Sigmoid colon (tissue), 4 donors: ENCODE measurements at regions not wholly inside any gene's neighbourhood (a gene's known extent, or its start where the extent isn't known, plus 50 kb on each side); places are given as distances from the start of the nearest gene placed in this dataset.

ENCODE experiments used
- EP300 ChIP-seq, 4 donors: sonication (generic); formaldehyde crosslinking; IDR thresholded peaks; one replicate each; pipeline ENCODE4 v1.6.1; 2017; ENCODE audit warnings: antibody characterized with exemption in 4 of 4
- POLR2A ChIP-seq, 2 donors: fragments of 450-650 bp; IDR thresholded peaks; one replicate each; pipeline ENCODE4 v1.6.1; 2016; ENCODE audit warnings: antibody characterized with exemption in 2 of 2, mild to moderate bottlenecking in 2 of 2, moderate library complexity in 2 of 2
- POLR2AphosphoS5 ChIP-seq, 4 donors: sonication (generic); formaldehyde crosslinking; IDR thresholded peaks; one replicate each; pipeline ENCODE4 v1.6.1; 2017; ENCODE audit warnings: antibody characterized with exemption in 4 of 4
- TF ChIP-seq, protein P1 (sequence below), 4 experiments: fragments of 450-650 bp in 3 of 4; fragments of 200-600 bp in 1 of 4; IDR thresholded peaks; one replicate each; pipeline ENCODE4 v1.5.1; 2016 to 2019; ENCODE audit warnings: antibody characterized with exemption in 4 of 4, mild to moderate bottlenecking in 3 of 4, moderate library complexity in 2 of 4

GRCh38 chr6:1224514-1224913 is 87.4 kb upstream of the FOXQ1 start:
- TF ChIP-seq, protein P1, sequence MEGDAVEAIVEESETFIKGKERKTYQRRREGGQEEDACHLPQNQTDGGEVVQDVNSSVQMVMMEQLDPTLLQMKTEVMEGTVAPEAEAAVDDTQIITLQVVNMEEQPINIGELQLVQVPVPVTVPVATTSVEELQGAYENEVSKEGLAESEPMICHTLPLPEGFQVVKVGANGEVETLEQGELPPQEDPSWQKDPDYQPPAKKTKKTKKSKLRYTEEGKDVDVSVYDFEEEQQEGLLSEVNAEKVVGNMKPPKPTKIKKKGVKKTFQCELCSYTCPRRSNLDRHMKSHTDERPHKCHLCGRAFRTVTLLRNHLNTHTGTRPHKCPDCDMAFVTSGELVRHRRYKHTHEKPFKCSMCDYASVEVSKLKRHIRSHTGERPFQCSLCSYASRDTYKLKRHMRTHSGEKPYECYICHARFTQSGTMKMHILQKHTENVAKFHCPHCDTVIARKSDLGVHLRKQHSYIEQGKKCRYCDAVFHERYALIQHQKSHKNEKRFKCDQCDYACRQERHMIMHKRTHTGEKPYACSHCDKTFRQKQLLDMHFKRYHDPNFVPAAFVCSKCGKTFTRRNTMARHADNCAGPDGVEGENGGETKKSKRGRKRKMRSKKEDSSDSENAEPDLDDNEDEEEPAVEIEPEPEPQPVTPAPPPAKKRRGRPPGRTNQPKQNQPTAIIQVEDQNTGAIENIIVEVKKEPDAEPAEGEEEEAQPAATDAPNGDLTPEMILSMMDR (IDR thresholded peaks at IDR 0.05) = no peak
- TF ChIP-seq EP300 (IDR thresholded peaks at IDR 0.05) = no peak
- no peak for TF ChIP-seq POLR2AphosphoS5 (IDR thresholded peaks at IDR 0.05)
- TF ChIP-seq POLR2A (IDR thresholded peaks at IDR 0.05) = no peak
